ENCODE measurements at regions not wholly inside any gene's neighbourhood (a gene's known extent, or its start where the extent isn't known, plus 50 kb on each side); places are given as distances from the start of the nearest gene placed in this dataset.

DNA sequence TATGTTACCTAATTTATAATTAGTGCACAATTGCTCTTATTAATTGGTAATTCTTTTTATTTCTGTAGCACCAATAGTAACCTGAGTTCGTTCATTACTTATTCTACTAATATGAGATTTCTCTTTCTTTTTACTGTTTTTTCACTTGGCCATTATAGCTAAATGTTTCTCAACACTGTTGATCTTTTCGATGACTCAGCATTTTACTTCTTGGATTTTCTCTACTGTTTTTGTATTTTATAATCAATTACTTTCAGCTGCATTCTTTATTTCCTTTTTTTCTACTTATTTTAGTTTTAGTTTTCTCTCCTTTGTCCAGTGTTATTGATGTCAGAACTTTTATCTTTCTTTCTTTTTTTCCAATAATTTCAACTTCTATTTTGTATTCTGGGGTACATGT lies 589.4 kb upstream of the SOX11 start:
- TF ChIP-seq, protein P1, sequence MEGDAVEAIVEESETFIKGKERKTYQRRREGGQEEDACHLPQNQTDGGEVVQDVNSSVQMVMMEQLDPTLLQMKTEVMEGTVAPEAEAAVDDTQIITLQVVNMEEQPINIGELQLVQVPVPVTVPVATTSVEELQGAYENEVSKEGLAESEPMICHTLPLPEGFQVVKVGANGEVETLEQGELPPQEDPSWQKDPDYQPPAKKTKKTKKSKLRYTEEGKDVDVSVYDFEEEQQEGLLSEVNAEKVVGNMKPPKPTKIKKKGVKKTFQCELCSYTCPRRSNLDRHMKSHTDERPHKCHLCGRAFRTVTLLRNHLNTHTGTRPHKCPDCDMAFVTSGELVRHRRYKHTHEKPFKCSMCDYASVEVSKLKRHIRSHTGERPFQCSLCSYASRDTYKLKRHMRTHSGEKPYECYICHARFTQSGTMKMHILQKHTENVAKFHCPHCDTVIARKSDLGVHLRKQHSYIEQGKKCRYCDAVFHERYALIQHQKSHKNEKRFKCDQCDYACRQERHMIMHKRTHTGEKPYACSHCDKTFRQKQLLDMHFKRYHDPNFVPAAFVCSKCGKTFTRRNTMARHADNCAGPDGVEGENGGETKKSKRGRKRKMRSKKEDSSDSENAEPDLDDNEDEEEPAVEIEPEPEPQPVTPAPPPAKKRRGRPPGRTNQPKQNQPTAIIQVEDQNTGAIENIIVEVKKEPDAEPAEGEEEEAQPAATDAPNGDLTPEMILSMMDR (IDR thresholded peaks at IDR 0.05; ENCODE audit: low read depth, low read length, missing control alignments), result no peak
- no peak for DNase-seq (ENCODE audit: extremely low read depth, low read depth)
- H3K4me3 ChIP-seq (replicated peaks; ENCODE audit: low read depth, low read length), result no peak overlapping the region

DNA sequence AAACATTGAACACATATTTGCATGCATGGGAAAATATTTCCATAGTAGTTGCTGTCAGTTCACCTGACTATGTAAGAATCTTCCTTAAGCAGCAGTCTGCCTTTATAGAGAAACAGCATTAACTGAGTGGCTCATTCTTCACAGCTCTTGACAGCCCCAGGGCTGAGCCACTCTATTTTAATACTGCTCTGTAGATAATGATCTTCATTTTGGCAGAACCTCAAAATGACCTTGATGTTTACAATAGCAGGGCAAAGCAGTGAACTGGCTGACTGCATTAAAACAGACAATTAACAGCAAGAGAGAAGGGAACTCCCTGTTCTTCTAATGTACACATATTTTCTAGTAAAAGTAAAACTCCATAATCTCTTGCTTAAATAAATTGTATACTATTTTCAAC lies 580.6 kb upstream of the SOX11 start:
- no peak for DNase-seq (ENCODE audit: extremely low read depth, low read depth)
- TF ChIP-seq, protein P1 (IDR thresholded peaks at IDR 0.05; ENCODE audit: low read depth, low read length, missing control alignments), result no peak
- no peak overlapping the region for H3K4me3 ChIP-seq (replicated peaks; ENCODE audit: low read depth, low read length)

DNA sequence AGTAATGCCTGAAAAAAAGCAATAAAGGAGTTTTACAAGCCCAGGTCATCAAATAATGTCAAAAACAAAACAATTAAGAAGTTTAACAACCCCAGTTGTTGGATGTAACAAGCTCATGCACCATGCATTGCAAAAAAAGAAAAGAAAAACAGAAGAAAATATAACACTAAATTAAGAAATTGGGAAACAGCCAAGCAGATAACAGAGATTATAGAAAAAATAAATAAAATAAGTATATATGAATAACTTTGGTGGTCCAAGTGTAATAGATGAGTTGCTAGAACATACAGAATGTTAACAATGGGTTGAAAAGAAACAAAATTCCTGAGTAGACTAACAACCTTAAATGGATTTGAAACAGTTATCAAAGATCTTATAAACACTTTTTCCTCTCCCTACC lies 573.1 kb upstream of the SOX11 start:
- no peak overlapping the region for H3K4me3 ChIP-seq (replicated peaks; ENCODE audit: low read depth, low read length)
- DNase-seq (ENCODE audit: extremely low read depth, low read depth), result no peak
- TF ChIP-seq, protein P1 (IDR thresholded peaks at IDR 0.05; ENCODE audit: low read depth, low read length, missing control alignments), result no peak

DNA sequence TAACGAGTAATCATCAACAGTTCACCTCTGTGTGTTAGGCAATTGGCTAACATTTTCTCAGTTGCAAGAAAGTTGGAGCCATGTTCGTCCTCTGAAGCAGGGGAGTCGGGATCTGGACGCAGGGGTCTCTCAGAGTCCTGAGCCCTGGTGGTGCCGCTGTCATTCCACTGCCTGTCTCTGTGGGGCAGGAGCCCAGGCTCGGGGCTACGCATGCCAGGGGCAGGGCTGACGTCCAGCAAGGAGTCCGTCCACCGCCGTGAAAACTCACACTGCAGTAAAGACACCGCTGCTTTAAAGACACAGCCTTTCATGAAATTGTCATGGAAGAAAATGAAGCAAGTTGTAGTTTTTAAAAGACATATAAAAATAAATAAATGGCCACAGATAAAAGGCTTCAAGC lies 571.1 kb upstream of the SOX11 start:
- TF ChIP-seq, protein P1 (IDR thresholded peaks at IDR 0.05; ENCODE audit: low read depth, low read length, missing control alignments), result no peak
- no peak overlapping the region for H3K4me3 ChIP-seq (replicated peaks; ENCODE audit: low read depth, low read length)
- DNase-seq (ENCODE audit: extremely low read depth, low read depth), result no peak

DNA sequence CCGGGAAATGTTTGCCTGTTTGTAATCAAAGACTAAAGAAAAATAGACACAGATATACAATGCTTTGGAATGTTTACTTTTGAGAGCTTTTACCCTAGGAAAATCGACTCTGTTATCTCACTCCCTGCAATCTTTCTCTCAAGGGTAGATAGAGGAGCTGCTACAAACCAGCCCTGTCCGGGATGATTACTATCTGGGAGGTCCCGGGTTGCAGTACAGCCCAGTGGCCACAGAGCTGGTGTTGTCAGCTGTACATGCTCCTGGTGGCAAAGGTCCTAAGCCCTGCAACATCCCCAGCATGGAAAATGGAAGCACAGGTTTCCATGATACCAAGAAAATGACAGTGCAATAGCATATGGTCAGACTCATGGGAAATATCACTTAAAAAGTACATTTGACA lies 570.5 kb upstream of the SOX11 start:
- TF ChIP-seq, protein P1 (IDR thresholded peaks at IDR 0.05; ENCODE audit: low read depth, low read length, missing control alignments), result no peak
- H3K4me3 ChIP-seq (replicated peaks; ENCODE audit: low read depth, low read length), result no peak overlapping the region
- DNase-seq (ENCODE audit: extremely low read depth, low read depth), result no peak

DNA sequence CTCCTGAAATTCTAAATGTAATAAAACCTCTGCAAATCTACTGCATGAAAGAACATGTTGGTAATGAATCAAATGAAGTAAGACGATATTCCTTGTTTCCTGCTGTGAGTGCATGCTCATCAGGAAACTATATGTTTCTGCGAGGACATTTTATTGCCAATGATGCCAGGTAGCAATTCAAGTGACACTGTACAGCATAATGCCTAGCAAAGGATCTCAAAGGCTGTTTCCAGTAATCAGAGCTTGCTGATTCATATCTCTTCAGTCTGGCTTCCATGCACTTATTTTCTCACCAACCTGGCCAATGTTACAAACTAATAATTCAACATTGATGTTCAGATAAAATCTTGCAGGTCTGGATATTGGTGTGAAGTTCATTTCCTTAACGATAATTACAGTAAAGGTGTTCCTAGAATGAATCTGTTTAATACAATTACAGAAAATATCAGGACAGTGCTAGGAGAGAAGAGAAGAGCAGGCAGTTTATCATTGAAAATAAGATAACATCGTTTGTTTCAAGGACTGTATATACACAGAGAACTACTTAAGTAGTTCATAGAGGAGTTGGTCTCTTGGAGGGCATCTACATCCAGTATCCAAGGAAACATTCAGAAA lies 568.5 kb upstream of the SOX11 start:
- DNase-seq (ENCODE audit: extremely low read depth, low read depth), result no peak
- H3K4me3 ChIP-seq (replicated peaks; ENCODE audit: low read depth, low read length), result no peak overlapping the region
- TF ChIP-seq, protein P1 (IDR thresholded peaks at IDR 0.05; ENCODE audit: low read depth, low read length, missing control alignments), result no peak

Measured in HFF-Myc (cell line).